GM12891 (cell line): ENCODE measurements at regions not wholly inside any gene's neighbourhood (a gene's known extent, or its start where the extent isn't known, plus 50 kb on each side); places are given as distances from the start of the nearest gene placed in this dataset.

Source experiments
- POLR2AphosphoS5 ChIP-seq: IDR thresholded peaks from 2 replicates; pipeline ENCODE4 v1.6.1; 2011; ENCODE audit warnings: low read depth, low read length, control low read depth
- POU2F2 ChIP-seq: IDR thresholded peaks from 2 replicates; pipeline ENCODE4 v1.6.1; 2011; ENCODE audit warnings: low read depth, mild to moderate bottlenecking, control low read depth, low read length, moderate library complexity

- no peak for TF ChIP-seq POLR2AphosphoS5
- TF ChIP-seq POU2F2 = no peak
These were observed 265.1 kb downstream of the ETAA1 start for GRCh38 chr2:67662222-67662621.
